Activated gamma-delta T cell treated with Interleukin-2 at 50 U/mL for 16 hours (primary cell): ENCODE measurements at regions not wholly inside any gene's neighbourhood (a gene's known extent, or its start where the extent isn't known, plus 50 kb on each side); places are given as distances from the start of the nearest gene placed in this dataset.

ENCODE experiments used
- DNase-seq: peaks from one replicate; pipeline ENCODE4 v3.0.0-alpha.2; 2020

- DNase-seq = no peak
These were observed 114.1 kb upstream of the CHL1 start for GRCh38 chr3:82508-82907.

DNA sequence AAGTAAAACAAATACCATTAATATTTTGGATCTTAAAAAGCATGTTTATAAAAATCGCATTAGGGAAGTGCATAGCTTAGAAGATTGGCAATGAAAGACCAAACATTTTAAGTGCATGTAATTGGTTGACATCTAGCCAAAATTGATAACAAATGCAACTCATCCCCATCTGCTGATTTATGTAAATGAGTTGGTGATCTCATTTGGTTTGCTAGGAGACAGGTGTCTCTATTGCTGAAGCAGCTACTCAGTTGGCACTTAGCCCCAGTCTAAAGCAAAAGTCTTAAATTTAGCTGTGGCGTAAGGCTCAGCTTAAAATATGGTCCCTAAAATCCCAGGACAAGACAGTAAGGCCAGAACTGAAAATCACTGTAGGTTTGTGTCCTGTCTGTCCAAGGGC lies 113.5 kb upstream of the CHL1 start:
- DNase-seq = no peak

DNA sequence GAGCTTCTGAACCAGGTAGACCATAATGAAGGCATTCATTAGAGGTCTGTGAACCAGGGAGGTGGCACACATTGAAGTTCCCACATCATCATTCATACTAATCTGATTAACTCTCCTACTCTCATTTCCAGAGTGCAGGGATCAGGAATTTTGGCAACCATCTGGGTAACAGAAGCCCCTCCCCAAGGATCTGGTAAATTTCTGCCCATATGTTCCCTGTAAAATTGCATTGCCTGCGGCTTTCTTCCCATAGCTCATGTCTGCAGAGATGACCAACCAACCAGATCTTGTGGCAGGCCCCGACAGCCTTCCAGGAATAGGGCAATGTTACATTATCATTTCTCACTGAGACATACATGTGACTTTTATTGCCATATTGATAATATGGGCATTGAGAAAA lies 111.4 kb upstream of the CHL1 start:
- no peak for DNase-seq

GRCh38 chr3:88267-88666 lies 108.3 kb upstream of the CHL1 start:
- no peak for DNase-seq

- DNase-seq = no peak
These were observed 102.8 kb upstream of the CHL1 start for GRCh38 chr3:93746-94145.

- DNase-seq = no peak
These were observed 100.3 kb upstream of the CHL1 start for GRCh38 chr3:96259-96658.

DNA sequence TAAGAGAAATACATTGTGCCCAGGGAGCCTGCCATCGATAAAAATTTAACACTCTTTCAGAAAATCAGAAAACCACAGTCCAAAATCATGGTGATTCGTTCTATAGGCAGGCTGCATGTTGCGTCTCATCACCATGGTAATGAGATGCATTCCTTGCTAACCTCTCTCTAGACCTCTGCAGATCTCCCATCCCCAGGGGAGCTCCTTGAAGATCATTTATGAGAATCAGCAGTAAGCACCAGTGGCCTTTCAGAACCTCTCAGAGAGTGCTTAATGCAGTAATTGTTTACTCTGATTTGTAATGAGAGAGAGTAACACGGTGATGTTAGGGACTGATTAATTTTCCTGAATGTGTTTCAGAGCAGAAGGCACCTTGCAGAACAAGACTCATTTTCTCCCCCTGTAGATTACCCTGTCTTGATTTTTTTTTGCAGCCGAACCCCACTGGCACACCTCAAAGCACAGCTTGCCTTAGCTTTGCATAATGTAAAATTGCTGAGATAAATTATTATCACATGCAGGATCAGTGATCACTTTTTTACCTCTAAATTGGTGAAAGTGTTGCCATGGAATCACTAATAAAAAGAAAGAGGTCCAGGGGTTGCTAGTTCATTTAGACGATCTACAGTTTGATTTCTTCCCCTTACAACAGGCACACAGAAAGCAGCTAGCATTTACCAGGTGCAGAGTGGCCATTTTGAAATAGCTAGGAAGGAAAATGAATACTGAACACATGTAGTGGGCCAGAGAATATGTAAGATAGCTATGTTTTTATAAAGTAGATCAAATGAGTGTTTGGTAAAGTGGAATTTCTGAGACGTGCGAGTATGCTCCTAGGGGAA lies 98.9 kb upstream of the CHL1 start:
- no peak for DNase-seq

DNA sequence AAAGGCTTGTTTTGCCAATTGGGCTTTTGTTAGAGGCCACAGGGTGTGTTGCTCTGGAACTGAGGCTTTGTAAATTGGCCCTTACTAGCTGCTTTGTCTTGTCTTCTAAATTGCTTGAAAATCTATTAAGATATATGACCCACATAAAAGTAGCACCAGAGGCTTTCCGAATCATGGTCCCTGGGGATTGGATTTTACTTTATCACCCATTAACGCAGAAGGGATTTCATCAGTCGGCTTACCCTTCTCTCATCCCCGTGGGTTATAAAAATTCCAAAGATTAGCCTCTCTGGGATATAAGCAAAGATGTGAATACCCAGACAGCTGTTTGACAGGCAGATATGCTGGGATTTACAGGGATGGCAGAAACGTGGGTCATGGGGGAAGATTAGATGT lies 98.3 kb upstream of the CHL1 start:
- no peak for DNase-seq

DNA sequence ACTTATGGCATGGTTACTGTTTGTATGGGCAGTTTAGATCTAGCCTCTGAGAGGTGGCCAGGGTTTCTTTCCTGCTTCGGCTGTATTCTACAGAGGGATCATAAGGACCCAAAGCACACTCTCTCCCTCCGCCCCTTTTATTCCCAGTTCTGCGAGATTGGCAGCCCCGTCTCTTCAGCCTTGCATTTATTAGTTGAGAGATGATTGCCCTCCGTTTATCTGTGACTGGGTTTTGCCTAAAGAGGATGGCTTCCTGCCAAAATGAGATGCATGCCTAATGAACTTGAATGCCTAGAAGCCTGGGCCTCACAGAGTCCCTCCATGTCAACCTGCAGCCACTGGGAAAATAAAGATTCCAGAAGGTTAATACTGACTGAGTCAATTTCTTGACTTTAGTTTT lies 97.1 kb upstream of the CHL1 start:
- no peak for DNase-seq

GRCh38 chr3:102484-102883 lies 94.1 kb upstream of the CHL1 start:
- no peak for DNase-seq

DNA sequence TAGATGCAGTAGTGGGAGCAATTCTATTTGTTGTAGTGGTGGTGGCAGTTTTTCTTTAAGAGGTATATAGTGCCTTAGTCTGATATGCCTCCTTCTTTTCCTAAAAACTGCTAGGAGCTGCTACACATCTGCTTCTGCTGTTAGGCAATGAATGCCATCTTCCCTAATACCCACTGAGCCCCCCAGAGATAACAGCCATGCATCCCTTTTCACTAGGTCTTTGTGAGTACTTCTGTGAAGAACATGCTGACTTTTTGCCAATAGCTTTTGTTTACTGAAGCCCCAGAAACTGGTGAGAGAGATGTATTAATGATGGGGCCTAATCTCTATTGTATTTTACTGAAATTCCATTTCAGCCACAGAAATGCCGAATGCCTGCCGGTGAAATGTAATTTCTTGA lies 92.6 kb upstream of the CHL1 start:
- no peak for DNase-seq

- no peak for DNase-seq
These were observed 91.0 kb upstream of the CHL1 start for GRCh38 chr3:105585-105984.

DNA sequence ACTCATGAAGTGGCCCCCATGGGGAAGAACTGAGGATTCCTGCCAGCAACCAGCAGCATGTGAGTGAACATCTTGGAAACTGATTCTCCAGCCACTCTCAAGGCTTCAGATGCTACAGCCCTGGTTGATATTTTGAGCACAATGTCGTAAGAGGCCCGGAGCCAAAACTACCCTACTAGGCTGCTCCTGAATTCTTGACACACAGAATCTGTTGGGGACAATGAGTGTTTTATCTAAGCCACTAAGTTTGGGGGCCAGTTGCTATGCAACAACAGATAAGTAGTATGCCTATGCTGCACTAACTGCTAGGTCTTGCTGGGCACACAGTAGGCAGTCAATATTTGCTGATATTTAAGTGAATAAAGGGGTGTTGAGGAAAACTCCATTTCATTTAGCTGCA lies 89.9 kb upstream of the CHL1 start:
- no peak for DNase-seq

DNA sequence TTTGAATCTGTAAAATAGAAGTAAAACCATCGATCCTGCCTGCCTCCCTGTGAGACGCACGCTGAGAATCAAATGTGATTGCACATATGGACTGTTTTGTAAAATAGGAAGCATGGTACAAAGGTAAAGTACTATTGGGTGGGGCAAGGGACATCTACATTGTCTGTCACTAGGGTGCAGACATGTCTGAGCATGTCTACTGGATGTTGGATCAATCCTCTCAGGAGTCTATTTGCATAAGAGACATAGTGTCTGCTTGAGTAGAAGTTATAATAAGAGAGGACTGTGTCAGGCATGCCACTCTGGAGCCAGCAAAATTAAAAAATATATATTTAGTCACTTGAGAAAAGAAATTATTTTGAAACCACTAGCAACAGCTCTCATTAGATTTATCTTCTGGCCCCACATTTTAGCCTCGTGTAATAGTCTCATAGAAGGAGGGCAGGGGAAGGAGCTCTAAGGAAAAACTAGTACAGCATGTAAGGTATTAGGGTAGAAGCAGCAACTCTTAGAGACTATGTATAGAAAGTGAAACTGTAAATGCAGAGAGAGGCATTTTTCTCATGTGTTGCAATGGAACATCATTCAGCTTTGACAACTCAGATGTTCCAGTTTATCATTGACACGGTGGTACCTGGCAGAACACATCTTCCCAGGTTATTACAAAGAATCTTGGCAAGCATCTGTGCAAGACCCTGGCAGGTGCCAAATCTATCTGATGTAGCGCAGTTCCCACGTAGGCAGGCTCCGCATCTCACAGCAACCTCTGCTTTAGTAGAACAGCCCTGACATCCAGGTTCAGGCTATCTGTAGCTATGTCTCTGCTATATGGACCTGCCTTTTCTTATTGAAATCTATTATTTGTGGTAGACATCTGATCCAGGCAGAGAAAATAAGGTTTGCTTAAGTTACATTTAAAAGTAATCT lies 85.2 kb upstream of the CHL1 start:
- DNase-seq = no peak

DNA sequence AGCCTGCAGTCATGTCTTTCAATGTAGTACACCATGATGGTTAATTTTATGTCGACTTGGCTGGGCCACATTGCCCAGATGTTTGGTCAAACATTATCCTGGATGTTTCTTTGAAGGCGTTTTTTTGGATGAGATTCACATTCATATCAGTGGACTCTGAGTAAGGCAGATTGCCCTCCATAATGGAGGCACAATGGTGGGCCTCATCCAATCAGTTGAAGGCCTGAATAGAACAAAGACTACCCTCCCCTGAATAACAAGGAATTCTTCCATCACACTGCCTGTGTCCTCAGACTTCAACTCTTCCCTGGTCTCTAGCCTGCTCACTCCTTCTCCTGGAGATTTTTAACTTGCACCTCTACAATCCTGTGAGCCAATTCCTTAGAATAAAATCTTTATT lies 83.8 kb upstream of the CHL1 start:
- no peak for DNase-seq

DNA sequence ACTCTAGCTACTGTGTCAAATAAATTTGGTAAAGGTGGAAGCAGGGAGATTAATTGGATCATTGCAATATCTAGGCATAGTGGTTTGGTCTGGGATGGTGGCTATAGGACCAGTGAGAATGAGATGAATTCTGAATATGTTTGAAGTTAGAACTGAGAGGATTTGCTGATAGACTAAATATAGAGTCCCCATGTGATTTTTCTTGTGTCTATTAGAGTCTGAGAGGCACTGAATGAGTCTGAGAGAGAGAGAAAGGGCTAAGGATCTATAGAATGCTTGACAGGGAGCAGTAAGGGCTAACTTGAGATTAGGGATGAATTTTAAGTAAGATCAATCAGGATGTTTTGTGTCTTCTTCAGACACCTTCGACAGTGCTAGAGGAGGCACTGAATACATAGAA lies 77.9 kb upstream of the CHL1 start:
- no peak for DNase-seq

DNA sequence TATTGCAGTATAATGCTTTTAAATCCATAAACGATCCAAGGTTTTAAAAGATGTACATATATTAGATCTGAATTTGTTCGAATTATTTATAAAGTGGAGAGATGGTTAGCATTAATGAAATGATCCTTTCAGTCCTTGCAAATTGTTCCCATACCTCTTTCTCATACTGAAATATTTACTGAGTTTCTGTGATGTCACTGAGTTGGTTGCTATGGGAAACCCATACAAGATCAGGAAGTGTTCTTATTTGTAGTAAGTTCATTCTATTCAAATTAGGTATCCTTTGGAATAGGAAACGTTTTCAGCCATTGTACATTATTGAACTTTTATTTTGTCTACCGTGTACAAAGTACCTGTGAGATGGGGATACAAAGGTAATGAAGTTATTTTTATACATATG lies 73.2 kb upstream of the CHL1 start:
- no peak for DNase-seq

DNA sequence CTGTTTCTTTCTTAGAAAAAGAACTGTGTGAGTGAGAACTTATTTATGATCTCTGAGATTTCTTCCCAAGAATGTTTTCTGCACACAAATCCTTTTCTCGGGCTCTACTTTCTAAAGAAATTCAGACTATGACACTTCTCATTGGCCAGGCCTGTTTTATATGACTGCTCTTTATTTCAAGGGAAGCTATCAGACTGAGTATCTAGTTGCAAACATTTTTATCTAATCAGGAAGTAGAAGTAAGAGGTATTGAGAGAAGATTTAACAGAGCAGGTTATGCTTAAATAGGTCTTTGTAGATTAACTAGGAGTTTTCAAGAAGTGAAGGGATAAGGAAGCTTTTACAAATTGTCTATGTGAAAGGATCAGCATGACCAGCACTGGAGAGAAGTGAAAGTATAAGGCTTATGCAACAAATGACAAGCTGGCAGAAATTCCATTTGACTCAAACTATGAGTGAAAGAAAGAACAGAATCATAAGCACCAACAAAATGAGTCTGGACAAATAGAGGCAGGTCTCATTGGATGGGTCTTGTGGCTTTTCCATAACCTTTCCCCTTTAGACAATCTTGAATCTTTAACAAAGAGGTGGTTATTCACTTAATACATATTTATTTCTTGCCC lies 71.9 kb upstream of the CHL1 start:
- no peak for DNase-seq

DNA sequence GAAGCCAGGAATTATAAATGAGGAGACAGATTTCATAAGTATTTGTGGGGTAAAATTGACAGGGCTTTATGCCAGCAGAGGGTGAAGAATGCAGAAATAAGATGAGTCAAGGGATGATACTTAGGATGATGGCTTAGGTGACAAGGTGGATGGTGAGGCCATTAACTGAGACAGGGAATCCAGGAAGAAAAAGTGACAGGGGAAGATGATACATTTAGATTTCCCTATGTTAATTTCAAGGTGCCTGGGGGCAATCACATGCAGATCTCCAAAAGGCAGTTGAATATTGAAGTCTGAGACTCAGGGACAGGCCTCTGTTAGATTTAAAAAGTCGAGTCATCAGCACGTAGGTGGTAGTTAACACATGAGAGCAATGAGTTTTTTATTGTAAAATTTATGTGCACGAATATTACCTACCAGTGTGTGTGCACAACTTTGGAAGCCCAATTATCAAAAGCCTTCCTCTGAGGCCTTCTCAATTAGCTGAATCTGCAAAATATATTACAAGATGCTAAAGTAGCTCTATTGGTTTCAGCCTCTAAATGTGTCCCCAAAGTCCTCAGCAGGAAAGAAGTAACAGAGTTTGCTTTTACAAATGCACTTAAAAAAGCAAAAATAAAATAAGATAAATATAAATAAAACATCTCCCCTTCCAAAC lies 67.9 kb upstream of the CHL1 start:
- DNase-seq = no peak

DNA sequence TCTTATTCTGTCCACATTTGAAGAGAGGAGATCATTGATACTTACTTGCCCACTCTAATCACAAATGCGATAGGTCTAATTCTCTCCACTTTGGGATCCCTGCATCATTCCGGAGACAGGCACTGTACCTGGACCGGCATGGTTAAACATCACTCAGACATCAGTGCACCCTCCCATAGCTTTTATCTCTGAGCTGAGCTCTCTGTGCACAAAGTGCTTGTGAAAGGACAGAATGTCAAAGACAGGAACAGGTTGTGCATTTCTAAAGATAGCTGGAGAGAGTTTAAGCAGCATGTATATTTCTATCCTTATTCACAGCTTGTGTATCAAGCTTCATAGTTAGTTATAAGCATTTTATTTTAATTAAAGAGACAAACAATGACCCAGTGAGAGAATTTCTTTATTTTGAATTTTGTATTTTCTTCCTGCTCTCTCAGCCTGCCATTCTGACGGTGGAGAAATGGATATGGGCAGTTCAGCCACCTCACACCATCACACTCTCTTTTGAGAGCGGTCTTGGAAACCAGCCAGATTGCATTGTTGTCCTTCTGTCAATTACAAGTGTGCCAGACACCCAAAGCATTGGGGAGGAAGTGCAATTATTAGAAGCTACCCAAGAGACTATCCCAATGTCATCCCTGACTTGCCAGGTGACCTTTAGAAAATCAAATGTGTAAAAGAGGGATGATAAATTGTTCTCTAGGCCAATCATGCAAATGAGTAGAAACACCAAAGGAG lies 65.2 kb upstream of the CHL1 start:
- no peak for DNase-seq

DNA sequence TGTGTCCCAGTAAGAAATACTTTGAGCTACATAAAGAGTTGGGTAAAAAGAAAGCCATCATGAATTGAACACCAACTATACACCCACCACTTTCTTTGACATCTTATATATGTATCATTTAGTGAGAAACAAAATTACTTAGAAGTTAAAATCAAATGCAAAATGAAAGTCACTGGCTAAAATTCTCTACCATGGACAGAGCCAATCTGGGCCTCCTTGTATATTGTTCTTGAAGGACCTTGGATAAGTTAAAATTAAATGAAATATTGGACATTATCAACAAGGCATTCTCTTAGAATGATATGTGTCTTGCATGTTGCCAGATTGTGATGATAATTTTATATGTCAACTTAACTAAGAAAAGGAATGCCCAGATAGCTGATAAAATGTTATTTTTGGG lies 64.2 kb upstream of the CHL1 start:
- no peak for DNase-seq

DNA sequence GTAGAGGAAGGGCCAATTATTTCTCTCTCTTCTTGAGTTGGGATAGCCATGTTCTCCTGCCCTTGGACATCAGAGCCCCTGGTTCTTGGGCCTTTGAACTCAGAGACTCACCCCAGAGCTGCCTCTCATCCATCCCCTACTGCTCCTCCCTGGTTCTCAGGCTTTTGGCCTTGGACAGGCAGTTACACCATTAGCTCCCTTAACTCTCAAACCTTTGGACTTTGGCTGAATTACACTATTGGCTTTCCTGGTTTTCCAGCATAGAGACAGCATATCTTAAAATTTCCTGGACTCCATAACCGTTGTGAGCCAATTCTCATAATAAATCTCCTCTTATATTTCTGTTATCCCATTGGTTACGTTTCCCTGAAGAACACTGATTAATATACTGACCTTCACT lies 63.7 kb upstream of the CHL1 start:
- DNase-seq = no peak
